Natural killer cell (primary cell): ENCODE measurements at regions not wholly inside any gene's neighbourhood (a gene's known extent, or its start where the extent isn't known, plus 50 kb on each side); places are given as distances from the start of the nearest gene placed in this dataset.

Experiments used
- ATAC-seq, 3 donors: fragments of 150-1000 bp in 2 of 3; fragments of 200-7000 bp in 1 of 3; cut with Tn5 transposase; 1 replicate in 1 of 3; 2 replicates in 2 of 3; pipeline ENCODE4 v1.10.0; 2021; ENCODE audit warnings: mild to moderate bottlenecking in 2 of 3, moderate library complexity in 2 of 3
- DNase-seq, 2 donors: peaks; one replicate each; pipeline versions ENCODE4 v3.0.0 to v3.0.0-alpha.2; 2013 to 2021; ENCODE audit warnings: mixed read lengths in 1 of 2
- H3K27ac ChIP-seq: one replicate; pipeline ENCODE4 v1.5.1; 2013; ENCODE audit warnings: mild to moderate bottlenecking, low read length
- H3K27me3 ChIP-seq: one replicate; pipeline ENCODE4 v1.6.1; 2013; ENCODE audit warnings: low read length; ENCODE audit not compliant: control insufficient read depth, insufficient read depth
- H3K36me3 ChIP-seq: one replicate; pipeline ENCODE4 v1.6.1; 2013; ENCODE audit warnings: low read length; ENCODE audit not compliant: control insufficient read depth, insufficient read depth
- H3K4me1 ChIP-seq: one replicate; pipeline ENCODE4 v1.6.1; 2013; ENCODE audit warnings: low read length; ENCODE audit not compliant: control insufficient read depth, insufficient read depth
- H3K4me3 ChIP-seq: one replicate; pipeline ENCODE4 v1.5.1; 2013; ENCODE audit warnings: low read length
- H3K9me3 ChIP-seq: one replicate; pipeline ENCODE4 v1.6.1; 2013; ENCODE audit warnings: low read length; ENCODE audit not compliant: control insufficient read depth, insufficient read depth
- H3K27ac Mint-ChIP-seq, 2 donors: one replicate each; pipeline ENCODE4 v1.8.0; 2022; ENCODE audit warnings: mild to moderate bottlenecking in 2 of 2, mixed read lengths in 2 of 2, moderate library complexity in 1 of 2
- H3K27me3 Mint-ChIP-seq, 2 donors: one replicate each; pipeline ENCODE4 v1.8.0; 2022; ENCODE audit warnings: low read depth in 2 of 2, mixed read lengths in 2 of 2
- H3K36me3 Mint-ChIP-seq: one replicate; pipeline ENCODE4 v1.8.0; 2022; ENCODE audit warnings: mixed read lengths
- H3K4me1 Mint-ChIP-seq, 2 donors: one replicate each; pipeline ENCODE4 v1.8.0; 2022; ENCODE audit warnings: mixed read lengths in 2 of 2
- H3K4me3 Mint-ChIP-seq: one replicate; pipeline ENCODE4 v1.8.0; 2022; ENCODE audit warnings: mild to moderate bottlenecking, moderate library complexity, mixed read lengths
- H3K9me3 Mint-ChIP-seq, 2 donors: one replicate each; pipeline ENCODE4 v1.8.0; 2022; ENCODE audit warnings: mixed read lengths in 2 of 2
- CTCF ChIP-seq: fragments of 200-600 bp; IDR thresholded peaks from one replicate; pipeline ENCODE4 v1.8.0; 2022; ENCODE audit warnings: antibody characterized with exemption
- WGBS: methylation state at CpG from one replicate; pipeline ENCODE4 v1.1.7; 2013; ENCODE audit warnings: missing lambda C conversion rate; ENCODE audit not compliant: insufficient coverage; 5-methylcytosine and 5-hydroxymethylcytosine counted together
- intact Hi-C: fragments of 100-400 bp; cut with micrococcal nuclease; formaldehyde crosslinking; loops from one replicate; pipeline ENCODE4 v1.14.2; 2022

- ATAC-seq (no peak), DNase-seq (no peak)
- intact Hi-C loops = no loop called here
- Histone ChIP-seq H3K4me1 (no peaks in the 10 kb centered on the region), H3K27ac (no peak overlapping the region), H3K36me3 (no peaks in the 10 kb centered on the region), H3K9me3 (no peaks in the 10 kb centered on the region), H3K4me3 (no peak overlapping the region), H3K27me3 (no peaks in the 10 kb centered on the region)
- TF ChIP-seq CTCF = no peak
- Mint-ChIP-seq H3K36me3 (no peaks in the 10 kb centered on the region), H3K4me1 (no peaks in the 10 kb centered on the region), H3K27me3 (no peaks in the 10 kb centered on the region), H3K4me3 (no peak overlapping the region), H3K27ac (no peak overlapping the region), H3K9me3 (peaks cover 2 to 3% of the 10 kb centered on the region in 2 donors)
- WGBS = 83% methylated on average over 12 of the region's 12 CpGs
Measured at GRCh38 chr7:98483276-98483963, 82.5 kb upstream of the BAIAP2L1 start.

GRCh38 chr7:98479318-98479717 is 78.4 kb upstream of the BAIAP2L1 start:
- H3K36me3 ChIP-seq = no peaks in the 10 kb centered on the region
- Mint-ChIP-seq H3K9me3 (no peaks in the 10 kb centered on the region), H3K36me3 (no peaks in the 10 kb centered on the region), H3K27me3 (peaks cover 0 to 6% of the 10 kb centered on the region in 2 donors), H3K4me1 (no peaks in the 10 kb centered on the region), H3K4me3 (no peak overlapping the region), H3K27ac (no peak overlapping the region)
- DNase-seq = no peak
- TF ChIP-seq CTCF = no peak
- no peaks in the 10 kb centered on the region for H3K4me1 ChIP-seq
- no peak overlapping the region for H3K27ac ChIP-seq
- 88% methylated on average over 5 of the region's 5 CpGs for WGBS
- no peaks in the 10 kb centered on the region for H3K9me3 ChIP-seq
- no peak for ATAC-seq
- H3K27me3 ChIP-seq = no peaks in the 10 kb centered on the region
- intact Hi-C loops = no loop called here
- no peak overlapping the region for H3K4me3 ChIP-seq

- 92% methylated on average over 3 of the region's 3 CpGs for WGBS
- Mint-ChIP-seq H3K36me3 (no peaks in the 10 kb centered on the region), H3K27ac (no peak overlapping the region), H3K9me3 (no peaks in the 10 kb centered on the region), H3K4me1 (peaks cover 5 to 8% of the 10 kb centered on the region in 2 donors), H3K27me3 (peaks cover 16 to 19% of the 10 kb centered on the region in 2 donors), H3K4me3 (no peak overlapping the region)
- TF ChIP-seq CTCF = no peak
- ATAC-seq = no peak
- H3K4me1 ChIP-seq = peaks cover 7% of the 10 kb centered on the region
- intact Hi-C loops = no loop called here
- H3K27me3 ChIP-seq = no peaks in the 10 kb centered on the region
- H3K36me3 ChIP-seq = no peaks in the 10 kb centered on the region
- H3K4me3 ChIP-seq = no peak overlapping the region
- H3K9me3 ChIP-seq = no peaks in the 10 kb centered on the region
- no peak overlapping the region for H3K27ac ChIP-seq
- no peak for DNase-seq
Measured at GRCh38 chr7:98475352-98475751, 74.5 kb upstream of the BAIAP2L1 start.

GRCh38 chr7:98474558-98474957 is 73.7 kb upstream of the BAIAP2L1 start:
- Histone ChIP-seq H3K9me3 (no peaks in the 10 kb centered on the region), H3K36me3 (no peaks in the 10 kb centered on the region), H3K27me3 (no peaks in the 10 kb centered on the region), H3K4me3 (no peak overlapping the region), H3K27ac (no peak overlapping the region), H3K4me1 (peaks cover 8% of the 10 kb centered on the region)
- Mint-ChIP-seq H3K4me1 (peaks cover 5 to 8% of the 10 kb centered on the region in 2 donors), H3K27me3 (peaks cover 16 to 19% of the 10 kb centered on the region in 2 donors), H3K27ac (no peak overlapping the region), H3K9me3 (no peaks in the 10 kb centered on the region), H3K4me3 (no peak overlapping the region), H3K36me3 (no peaks in the 10 kb centered on the region)
- DNase-seq (no peak), ATAC-seq (no peak)
- TF ChIP-seq CTCF = no peak
- intact Hi-C loops = no loop called here
- 95% methylated on average over 7 of the region's 7 CpGs for whole genome bisulfite sequencing
